Neural progenitor cell (in vitro differentiated cells): ENCODE measurements at regions not wholly inside any gene's neighbourhood (a gene's known extent, or its start where the extent isn't known, plus 50 kb on each side); places are given as distances from the start of the nearest gene placed in this dataset.

ENCODE experiments used
- CTCF ChIP-seq: fragments of 200-600 bp; sonication (generic); IDR thresholded peaks from 2 replicates; pipeline ENCODE4 v1.5.1; 2017; ENCODE audit warnings: antibody characterized with exemption, mild to moderate bottlenecking
- EZH2 ChIP-seq: fragments of 200-600 bp; sonication (generic); IDR thresholded peaks from 2 replicates; pipeline ENCODE4 v1.6.1; 2017; ENCODE audit warnings: antibody characterized with exemption, mild to moderate bottlenecking, moderate library complexity

DNA sequence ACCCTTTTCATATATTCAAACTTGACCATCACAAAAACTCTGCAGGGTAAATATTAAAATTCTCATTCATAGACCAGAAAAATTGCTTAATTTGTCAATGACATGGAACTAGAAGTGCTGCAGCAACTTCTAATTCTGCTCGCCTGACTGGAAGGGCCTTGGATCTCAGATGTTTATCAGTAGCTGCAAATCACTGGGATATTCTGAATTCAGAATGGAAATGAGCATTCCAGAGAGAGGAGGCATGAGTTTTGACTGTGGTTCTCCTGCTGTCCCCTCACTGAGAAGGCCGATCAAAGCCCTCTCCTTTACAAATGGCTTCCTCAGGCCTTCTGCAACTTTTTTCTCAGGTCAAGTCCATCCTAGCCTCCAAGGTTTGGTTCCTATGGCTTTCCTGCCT, 171.3 kb upstream of the FAM78B start:
- no peak for TF ChIP-seq CTCF
- no peak for TF ChIP-seq EZH2
